Activated naive CD4-positive, alpha-beta T cell treated with anti-CD3 and anti-CD28 coated beads, Interleukin-2, amount 10 ng/mL, durations not matched to agents 7 days and 5 days (primary cell): ENCODE measurements at regions not wholly inside any gene's neighbourhood (a gene's known extent, or its start where the extent isn't known, plus 50 kb on each side); places are given as distances from the start of the nearest gene placed in this dataset.
"Not testable (repeated sequence)": the region's sequence is repeated elsewhere in the genome, so short reads cannot be mapped to it uniquely, and the experiment has no call there.

Source experiments
- CTCF ChIA-PET: fragments of 350-600 bp; sonication (Branson Sonifier 250); formaldehyde crosslinking; loops from one replicate; lab custom pipeline; 2021; ENCODE audit warnings: antibody characterized with exemption; lab: Charles Lee
- DNase-seq: peaks from one replicate; pipeline ENCODE4 v3.0.0-alpha.2; 2020
- H3K27ac Mint-ChIP-seq: one replicate; pipeline ENCODE4 v1.8.0; 2021; ENCODE audit warnings: mild to moderate bottlenecking, moderate library complexity, mixed read lengths
- H3K27me3 Mint-ChIP-seq: one replicate; pipeline ENCODE4 v1.8.0; 2021; ENCODE audit warnings: mild to moderate bottlenecking, mixed read lengths
- H3K36me3 Mint-ChIP-seq: one replicate; pipeline ENCODE4 v1.8.0; 2021; ENCODE audit warnings: mixed read lengths
- H3K4me1 Mint-ChIP-seq: one replicate; pipeline ENCODE4 v1.8.0; 2021; ENCODE audit warnings: mixed read lengths
- H3K4me3 Mint-ChIP-seq: one replicate; pipeline ENCODE4 v1.8.0; 2021; ENCODE audit warnings: mild to moderate bottlenecking, moderate library complexity, mixed read lengths
- H3K9me3 Mint-ChIP-seq: one replicate; pipeline ENCODE4 v1.8.0; 2021; ENCODE audit warnings: mixed read lengths

DNA sequence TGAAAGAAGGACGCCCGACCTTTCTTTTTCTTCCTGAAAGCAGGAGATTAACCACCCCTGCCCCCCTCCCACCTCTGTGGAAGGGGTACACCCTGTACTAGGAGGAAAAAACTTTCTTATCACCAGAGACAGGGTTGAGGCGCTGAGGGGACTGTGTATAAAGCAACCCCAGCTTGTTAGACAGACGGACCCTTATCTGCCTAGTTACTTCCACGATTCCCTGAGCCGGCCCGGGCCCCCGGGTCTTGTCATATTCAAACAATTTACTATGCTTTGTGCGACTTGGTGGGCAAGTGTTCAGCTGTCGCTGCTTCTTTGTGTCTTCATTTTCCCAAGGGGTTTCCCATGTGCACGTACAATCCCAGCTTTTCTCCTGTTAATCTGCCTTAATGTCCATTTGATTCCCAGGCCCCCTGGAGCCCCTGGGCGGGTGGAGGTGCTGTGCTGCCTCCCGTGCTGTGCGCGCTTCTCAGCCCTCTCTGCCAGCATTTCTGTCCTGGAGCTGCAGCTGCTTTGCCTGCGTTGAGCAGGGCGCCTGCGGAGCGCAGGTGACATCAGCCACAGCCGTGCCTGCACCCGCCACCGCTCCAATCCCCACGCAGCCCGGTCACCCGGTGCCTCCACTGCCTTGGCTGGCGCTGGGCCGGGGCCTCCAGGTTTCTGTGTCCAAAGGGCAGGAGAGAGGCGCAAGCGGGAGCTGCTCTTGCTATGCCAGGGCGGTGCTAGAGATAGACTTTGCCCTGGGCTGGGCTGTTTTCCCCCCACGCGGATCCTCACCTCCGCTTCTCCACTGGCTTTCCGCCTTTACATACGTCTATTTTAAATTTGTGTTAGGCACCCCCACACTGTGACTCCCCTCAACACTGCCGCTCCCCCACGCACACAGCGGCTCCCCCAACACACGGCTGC, 96.2 kb downstream of the TTLL2 start:
- no peaks in the 10 kb centered on the region for H3K4me1 Mint-ChIP-seq
- H3K27me3 Mint-ChIP-seq, result peaks cover 18% of the 10 kb centered on the region
- H3K4me3 Mint-ChIP-seq, result no peak overlapping the region
- no peak for DNase-seq
- no peak overlapping the region for H3K27ac Mint-ChIP-seq
- H3K36me3 Mint-ChIP-seq, result no peaks in the 10 kb centered on the region
- H3K9me3 Mint-ChIP-seq, result no peaks in the 10 kb centered on the region
- CTCF ChIA-PET, result no interaction called here

DNA sequence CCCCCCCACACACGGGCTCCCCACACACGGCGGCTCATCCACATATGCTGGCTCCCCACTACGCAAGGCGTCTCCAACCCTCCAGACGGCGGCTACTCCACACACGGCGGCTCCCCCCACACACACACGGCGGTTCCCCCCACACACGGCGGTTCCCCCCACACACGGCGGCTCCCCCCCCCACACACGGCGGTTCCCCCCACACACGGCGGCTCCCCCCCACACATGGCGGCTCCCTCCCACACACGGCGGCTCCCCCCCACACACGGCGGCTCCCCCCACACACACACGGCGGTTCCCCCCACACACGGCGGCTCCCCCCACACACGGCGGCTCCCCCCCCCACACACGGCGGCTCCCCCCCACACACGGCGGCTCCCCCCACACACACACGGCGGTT, 97.1 kb downstream of the TTLL2 start:
- peaks cover 18% of the 10 kb centered on the region for H3K27me3 Mint-ChIP-seq
- H3K4me1 Mint-ChIP-seq, H3K36me3 Mint-ChIP-seq, DNase-seq, CTCF ChIA-PET, H3K9me3 Mint-ChIP-seq, H3K4me3 Mint-ChIP-seq, H3K27ac Mint-ChIP-seq: not testable (repeated sequence)

DNA sequence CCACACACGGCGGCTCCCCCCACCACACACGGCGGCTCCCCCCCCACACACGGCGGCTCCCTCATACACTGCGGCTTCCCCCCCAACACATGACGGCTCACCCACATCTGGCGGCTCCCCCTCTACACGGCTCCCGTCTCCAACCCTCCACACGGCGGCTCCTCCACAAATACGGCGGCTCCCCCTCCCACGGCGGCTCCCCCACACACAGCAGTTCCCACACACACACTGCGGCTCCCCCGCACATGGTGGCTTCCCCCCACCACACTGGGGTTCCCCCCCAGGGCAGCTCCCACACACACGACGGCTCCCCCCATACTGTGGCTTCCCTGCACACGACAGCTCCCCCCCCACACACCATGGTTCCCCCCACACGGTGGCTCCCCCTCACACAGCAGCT, 98.0 kb downstream of the TTLL2 start:
- H3K4me3 Mint-ChIP-seq, result no peak overlapping the region
- CTCF ChIA-PET, result no interaction called here
- no peaks in the 10 kb centered on the region for H3K9me3 Mint-ChIP-seq
- H3K27me3 Mint-ChIP-seq, result peaks cover 18% of the 10 kb centered on the region
- no peak overlapping the region for H3K27ac Mint-ChIP-seq
- H3K4me1 Mint-ChIP-seq, result no peaks in the 10 kb centered on the region
- no peaks in the 10 kb centered on the region for H3K36me3 Mint-ChIP-seq
- DNase-seq, result no peak

DNA sequence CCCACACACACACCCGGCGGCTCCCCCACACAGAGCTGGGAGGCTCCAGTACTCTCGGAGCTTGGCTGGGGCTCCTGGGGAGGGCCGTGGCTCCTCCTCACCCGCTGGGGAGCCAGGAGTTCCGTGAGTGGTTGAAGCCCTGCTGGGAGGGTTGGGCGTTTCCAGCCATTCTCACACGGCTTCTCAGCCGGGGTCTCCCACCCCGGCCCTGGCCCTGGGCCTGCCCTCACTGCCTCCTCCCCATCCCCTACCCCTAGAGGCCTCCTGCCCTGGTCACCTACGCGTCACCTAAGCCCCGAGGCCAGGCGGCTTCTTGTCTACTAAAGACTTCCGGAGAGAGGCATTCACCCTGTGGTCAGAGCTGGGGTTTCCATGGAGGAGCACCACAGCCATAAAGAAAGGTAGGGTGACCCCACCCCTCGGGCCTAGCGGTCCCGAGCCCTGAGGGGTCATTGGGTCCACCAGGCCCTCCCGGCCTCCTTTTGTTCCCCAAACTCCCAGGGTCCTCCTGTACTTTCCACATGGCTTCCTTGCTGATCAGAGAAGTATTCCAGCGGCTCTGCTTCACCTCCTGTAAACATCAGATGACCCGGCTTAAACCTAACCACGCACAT, 99.3 kb downstream of the TTLL2 start:
- Mint-ChIP-seq H3K36me3 (no peaks in the 10 kb centered on the region), H3K27me3 (peaks cover 18% of the 10 kb centered on the region), H3K4me3 (no peak overlapping the region), H3K9me3 (no peaks in the 10 kb centered on the region), H3K27ac (no peak overlapping the region), H3K4me1 (no peaks in the 10 kb centered on the region)
- CTCF ChIA-PET, result no interaction called here
- DNase-seq, result no peak

DNA sequence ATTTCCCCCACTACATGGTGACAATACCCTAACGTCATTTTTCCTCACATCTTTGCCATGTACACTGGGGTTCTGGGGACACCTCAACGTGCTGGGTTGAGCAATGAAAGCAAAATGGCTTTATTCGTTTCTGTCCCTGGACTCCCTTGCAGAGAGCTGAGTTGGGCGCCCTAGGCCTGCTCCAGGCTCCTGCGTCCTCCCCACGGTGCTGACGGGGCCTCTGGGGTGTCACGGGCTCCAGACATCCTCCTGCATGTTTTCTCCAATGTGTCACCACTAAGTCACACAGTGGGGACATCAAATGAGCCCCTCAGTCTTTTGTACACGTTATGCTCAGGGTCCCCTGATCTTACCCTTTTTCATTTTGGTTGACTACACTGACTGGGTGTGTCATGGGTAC, 99.8 kb downstream of the TTLL2 start:
- Mint-ChIP-seq H3K27ac (no peak overlapping the region), H3K4me3 (no peak overlapping the region), H3K9me3 (no peaks in the 10 kb centered on the region), H3K36me3 (no peaks in the 10 kb centered on the region), H3K4me1 (no peaks in the 10 kb centered on the region), H3K27me3 (peaks cover 18% of the 10 kb centered on the region)
- CTCF ChIA-PET, result no interaction called here
- no peak for DNase-seq

DNA sequence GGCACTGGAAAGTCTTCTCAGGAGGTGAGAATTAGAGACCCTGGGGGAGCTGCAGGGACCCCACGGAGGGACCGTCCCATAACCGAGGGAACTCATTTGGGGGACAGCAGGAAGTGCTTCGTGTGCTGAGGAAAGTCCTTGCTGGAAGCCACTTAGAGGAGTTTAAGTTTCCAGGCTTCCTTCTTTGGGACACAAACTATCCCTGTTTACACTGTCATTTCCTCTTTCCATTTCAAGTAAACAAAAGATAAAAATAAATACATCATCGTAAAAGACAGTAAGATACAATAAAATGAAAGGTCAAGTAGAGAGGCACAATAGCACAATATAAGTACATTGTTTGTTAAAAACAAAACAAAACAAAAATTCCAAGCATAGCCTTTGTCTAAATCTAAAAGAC, 101.2 kb downstream of the TTLL2 start:
- Mint-ChIP-seq H3K4me1 (no peaks in the 10 kb centered on the region), H3K27ac (no peak overlapping the region), H3K27me3 (peaks cover 6% of the 10 kb centered on the region), H3K4me3 (no peak overlapping the region), H3K9me3 (no peaks in the 10 kb centered on the region), H3K36me3 (no peaks in the 10 kb centered on the region)
- CTCF ChIA-PET, result no interaction called here
- DNase-seq, result no peak

DNA sequence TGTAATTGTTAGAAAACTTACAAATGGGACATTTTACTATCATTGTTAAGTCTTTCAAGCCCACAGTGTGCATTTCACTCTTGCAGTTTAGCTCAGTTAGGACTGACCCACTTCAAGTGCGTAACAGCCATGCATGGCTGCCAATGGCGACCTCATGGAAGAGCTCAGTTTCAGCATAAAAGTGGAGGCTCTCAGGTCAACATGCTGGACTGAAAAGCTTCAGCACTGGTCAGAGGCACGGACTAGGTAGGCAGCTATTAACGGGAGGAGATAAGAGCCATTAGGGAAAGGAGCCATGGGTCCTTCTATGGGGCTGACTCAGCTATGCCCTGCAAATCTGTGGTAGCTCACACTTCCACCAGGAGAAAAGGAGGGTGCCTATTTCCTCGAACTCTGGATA, 101.8 kb downstream of the TTLL2 start:
- H3K27ac Mint-ChIP-seq, result no peak overlapping the region
- no peaks in the 10 kb centered on the region for H3K9me3 Mint-ChIP-seq
- H3K4me3 Mint-ChIP-seq, result no peak overlapping the region
- no peaks in the 10 kb centered on the region for H3K4me1 Mint-ChIP-seq
- DNase-seq, result no peak
- CTCF ChIA-PET, result no interaction called here
- H3K27me3 Mint-ChIP-seq, result peaks cover 6% of the 10 kb centered on the region
- H3K36me3 Mint-ChIP-seq, result no peaks in the 10 kb centered on the region

DNA sequence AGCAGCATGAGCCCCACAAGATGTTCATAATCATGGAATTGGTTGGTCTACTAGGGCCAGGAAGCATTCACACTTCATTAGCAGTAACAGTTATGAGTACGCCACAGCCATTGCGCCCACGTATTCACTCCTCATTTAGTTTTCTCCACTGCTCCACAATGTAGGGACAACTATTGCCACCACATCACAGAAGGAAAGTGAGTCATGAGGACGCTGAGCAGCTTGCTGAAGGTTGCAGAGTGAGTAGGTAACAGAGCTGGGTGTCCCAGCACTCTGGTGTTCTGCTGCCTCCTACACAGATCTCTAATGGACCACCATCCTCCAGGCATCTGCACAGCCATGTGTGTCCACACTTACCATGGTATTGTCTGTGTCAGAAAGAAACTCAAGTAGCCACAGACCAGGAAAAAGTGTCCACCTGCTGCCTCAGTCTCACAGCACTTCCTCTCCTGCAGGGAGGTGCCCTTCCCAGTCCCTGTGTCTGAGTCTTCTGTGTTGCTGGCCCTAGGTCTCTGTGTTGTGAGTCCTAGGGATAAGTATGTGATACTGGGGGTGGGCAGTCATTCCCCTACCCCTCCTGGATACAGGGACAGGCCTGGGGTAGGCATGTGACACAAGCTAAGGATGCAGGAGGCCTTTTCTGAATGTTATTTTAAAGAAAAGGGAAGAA, 103.9 kb downstream of the TTLL2 start:
- CTCF ChIA-PET, result no interaction called here
- no peaks in the 10 kb centered on the region for H3K36me3 Mint-ChIP-seq
- H3K27me3 Mint-ChIP-seq, result peaks cover 10% of the 10 kb centered on the region
- no peak overlapping the region for H3K4me3 Mint-ChIP-seq
- H3K4me1 Mint-ChIP-seq, result no peaks in the 10 kb centered on the region
- no peak overlapping the region for H3K27ac Mint-ChIP-seq
- DNase-seq, result no peak
- H3K9me3 Mint-ChIP-seq, result no peaks in the 10 kb centered on the region

DNA sequence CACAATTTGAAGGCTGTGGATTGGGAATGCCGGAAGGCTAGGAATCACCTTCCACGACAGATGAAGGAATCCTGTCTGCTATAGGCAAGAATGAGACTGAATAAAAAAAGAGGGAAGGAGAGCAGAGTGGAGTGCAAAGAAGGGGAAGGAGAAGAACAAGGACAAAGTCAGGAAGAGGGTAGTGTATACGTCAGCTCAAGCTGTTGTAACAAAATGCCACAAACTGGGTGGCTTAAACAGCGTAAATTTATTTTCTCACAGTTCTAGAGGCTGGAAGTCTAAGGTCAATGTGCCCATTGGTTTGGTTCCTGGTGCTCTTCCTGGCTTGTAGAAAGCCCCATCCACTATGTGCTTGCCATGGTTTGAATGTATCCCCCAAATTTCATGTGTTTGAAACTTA, 104.5 kb downstream of the TTLL2 start:
- no peak overlapping the region for H3K27ac Mint-ChIP-seq
- CTCF ChIA-PET, result no interaction called here

DNA sequence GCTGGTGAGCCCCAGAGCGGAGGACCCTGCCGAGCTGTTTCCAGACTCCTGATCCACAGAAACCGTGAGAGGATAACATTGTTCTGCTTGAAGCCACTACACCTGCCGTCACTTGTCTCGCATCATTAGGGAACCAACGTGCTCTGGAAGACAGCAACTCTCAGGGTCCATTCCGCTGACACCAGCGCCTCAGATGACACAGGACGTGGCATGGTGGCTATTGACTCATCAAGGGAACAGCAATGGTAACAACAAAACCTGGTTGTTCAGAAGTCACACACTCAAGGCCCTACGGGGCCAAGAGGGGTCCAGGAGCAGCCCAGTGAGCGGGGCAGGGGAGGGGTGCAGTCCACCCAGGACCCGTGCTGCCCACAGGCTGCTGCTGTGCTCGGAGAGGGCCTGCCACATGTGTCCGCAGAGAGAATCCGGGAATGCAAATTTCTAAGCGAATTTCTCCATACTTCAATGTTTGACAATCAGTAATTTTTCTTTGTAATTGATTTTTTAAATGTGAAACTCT, 110.4 kb downstream of the TTLL2 start:
- CTCF ChIA-PET, result no interaction called here
- Mint-ChIP-seq H3K27me3 (peaks cover 4% of the 10 kb centered on the region), H3K4me3 (no peak overlapping the region), H3K4me1 (no peaks in the 10 kb centered on the region), H3K36me3 (no peaks in the 10 kb centered on the region), H3K9me3 (no peaks in the 10 kb centered on the region), H3K27ac (no peak overlapping the region)
- no peak for DNase-seq

More for the DNA sequence above, 104.5 kb downstream of the TTLL2 start:
- Mint-ChIP-seq H3K9me3 (no peaks in the 10 kb centered on the region), H3K4me1 (no peaks in the 10 kb centered on the region), H3K36me3 (no peaks in the 10 kb centered on the region), H3K4me3 (no peak overlapping the region), H3K27me3 (peaks cover 10% of the 10 kb centered on the region)
- DNase-seq, result no peak

DNA sequence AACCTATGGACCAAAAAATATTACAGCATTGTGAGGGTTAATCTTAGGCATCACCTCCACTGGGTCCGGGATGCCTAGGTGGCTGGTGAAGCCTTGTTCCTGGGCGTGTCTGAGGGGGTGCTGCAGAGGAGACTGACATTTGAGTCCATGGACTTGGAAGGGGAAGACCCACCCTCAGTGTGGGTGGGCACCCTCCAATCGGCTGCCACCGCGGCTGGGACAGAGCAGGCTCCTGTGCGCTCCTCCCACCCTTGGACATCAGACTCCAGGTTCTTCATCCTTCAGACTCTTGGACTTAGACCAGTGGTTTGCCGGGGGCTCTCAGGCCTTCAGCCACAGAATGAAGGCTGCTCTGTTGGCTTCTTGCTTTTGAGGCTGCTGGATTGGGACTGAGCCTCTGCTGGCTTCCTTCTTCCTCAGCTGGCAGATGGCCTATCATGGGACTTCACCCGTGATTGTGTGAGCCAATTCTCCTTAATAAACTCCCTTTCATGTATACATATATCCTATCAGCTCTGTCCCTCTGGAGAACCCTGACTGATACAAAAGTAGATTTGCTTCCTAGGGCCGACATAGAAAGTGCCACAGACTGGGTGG, 113.1 kb downstream of the TTLL2 start:
- no peaks in the 10 kb centered on the region for H3K9me3 Mint-ChIP-seq
- no peak overlapping the region for H3K27ac Mint-ChIP-seq
- H3K4me3 Mint-ChIP-seq, result no peak overlapping the region
- H3K4me1 Mint-ChIP-seq, result no peaks in the 10 kb centered on the region
- H3K27me3 Mint-ChIP-seq, result peaks cover 11% of the 10 kb centered on the region
- DNase-seq, result no peak
- CTCF ChIA-PET, result no interaction called here
- no peaks in the 10 kb centered on the region for H3K36me3 Mint-ChIP-seq

DNA sequence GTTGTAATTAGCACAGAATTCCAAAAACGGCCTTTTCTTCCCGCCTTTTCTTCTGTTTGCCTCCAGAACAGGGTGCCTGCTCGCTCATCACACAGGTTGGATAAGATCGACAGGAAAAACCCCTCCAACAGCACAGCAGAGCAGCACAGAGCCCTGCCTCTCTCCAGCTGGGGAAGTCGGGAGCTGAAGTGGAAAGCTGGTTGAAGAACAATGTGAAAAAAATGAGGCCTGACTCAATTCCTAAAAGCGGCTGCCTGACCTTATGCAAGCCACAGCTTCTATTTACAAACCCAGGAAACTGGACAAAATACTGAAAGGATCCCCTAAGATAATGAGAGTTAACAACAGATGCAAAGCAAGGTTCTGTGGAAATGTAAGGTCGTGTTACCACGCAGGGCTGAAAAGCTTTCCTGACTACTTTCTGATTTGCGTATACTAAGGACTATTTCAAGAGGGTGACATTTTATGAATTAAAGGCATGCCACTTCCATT, 116.9 kb downstream of the TTLL2 start:
- H3K36me3 Mint-ChIP-seq, result no peaks in the 10 kb centered on the region
- DNase-seq, result no peak
- H3K4me3 Mint-ChIP-seq, result no peak overlapping the region
- no peaks in the 10 kb centered on the region for H3K9me3 Mint-ChIP-seq
- H3K27ac Mint-ChIP-seq, result no peak overlapping the region
- no peaks in the 10 kb centered on the region for H3K4me1 Mint-ChIP-seq
- peaks cover 19% of the 10 kb centered on the region for H3K27me3 Mint-ChIP-seq
- CTCF ChIA-PET, result no interaction called here

DNA sequence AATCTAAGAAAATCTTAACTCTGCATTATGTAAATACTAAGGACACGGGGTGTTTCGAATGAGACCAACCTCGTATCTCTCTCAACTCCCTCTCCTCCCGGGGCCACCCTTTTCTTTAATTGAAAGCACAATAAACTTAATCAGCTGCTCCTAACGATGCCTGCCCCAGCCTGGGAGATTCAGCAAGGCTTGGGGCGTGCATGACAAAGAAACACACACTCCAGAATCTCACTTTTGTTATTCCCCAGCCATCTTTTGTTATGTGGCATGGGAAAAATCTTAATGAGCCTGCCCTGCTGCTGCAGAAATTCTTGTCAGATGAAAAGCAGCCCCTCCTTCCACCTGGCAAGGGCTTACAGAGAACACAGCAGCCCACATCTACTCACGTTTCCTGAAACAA, 117.4 kb downstream of the TTLL2 start:
- Mint-ChIP-seq H3K27me3 (peaks cover 19% of the 10 kb centered on the region), H3K27ac (no peak overlapping the region), H3K4me3 (no peak overlapping the region), H3K4me1 (no peaks in the 10 kb centered on the region), H3K36me3 (no peaks in the 10 kb centered on the region), H3K9me3 (no peaks in the 10 kb centered on the region)
- DNase-seq, result no peak
- CTCF ChIA-PET, result no interaction called here
